HT1080 (cell line): ENCODE measurements at regions not wholly inside any gene's neighbourhood (a gene's known extent, or its start where the extent isn't known, plus 50 kb on each side); places are given as distances from the start of the nearest gene placed in this dataset.

ENCODE experiments used
- DNase-seq: peaks from one replicate; pipeline ENCODE4 v3.0.0-alpha.2; 2015; ENCODE audit warnings: low read depth

DNA sequence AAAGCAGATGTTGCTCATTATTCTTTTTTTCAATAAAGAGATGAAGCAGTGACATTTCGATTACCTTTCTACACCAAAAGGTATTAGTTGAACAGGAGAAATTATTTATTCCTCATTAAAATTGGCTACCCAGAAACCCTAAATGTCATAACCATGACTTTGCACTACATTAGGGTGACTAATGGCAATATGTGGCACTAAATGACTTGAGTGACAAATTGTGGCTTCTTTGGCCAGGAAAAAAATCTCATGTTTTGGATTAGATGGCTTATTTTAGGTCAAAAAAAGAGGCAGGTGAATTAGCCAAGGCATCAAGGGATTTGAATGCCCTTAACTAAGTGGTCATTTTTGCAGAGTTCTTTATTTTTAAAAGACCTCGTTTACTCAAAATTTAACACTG is 353.9 kb downstream of the NDFIP2 start:
- DNase-seq: no peak

DNA sequence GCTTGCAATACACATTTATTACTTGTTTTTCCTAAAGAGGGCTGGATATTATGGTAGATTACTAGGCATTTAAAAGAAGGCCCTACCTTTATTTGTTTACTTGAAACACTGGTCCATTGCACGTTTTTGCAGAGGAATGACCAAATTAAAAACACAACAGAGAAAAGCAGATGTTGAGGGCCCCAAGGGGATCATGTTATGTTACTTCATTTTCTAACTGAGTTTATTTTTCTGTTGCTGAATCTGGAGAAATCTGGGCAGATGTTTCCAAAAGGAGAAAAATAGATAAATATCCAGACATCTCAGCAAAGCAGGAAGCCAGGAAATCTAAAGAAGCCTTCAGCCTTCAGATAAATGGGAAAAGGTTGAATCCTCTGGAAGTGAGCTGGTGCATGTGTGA is 353.0 kb downstream of the NDFIP2 start:
- DNase-seq: no peak

DNA sequence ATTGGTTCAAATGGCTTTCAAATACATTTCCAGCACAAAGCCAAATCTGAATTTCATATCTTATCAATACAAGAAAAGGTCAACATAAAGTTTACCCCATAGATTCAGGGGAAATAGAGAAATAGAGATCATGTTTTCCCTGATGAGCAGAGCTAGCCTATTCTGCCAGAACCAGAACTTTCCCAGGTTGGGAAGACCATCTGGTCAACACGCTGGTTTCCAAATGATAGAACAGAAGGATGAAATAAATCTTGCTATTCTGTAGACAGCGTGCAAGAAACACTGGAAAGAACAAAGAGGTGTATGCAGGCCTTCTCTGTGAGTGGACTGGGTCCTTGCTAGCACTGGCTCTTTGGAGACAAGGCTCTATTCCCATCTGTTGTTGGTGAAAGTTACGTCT is 350.6 kb downstream of the NDFIP2 start:
- no peak for DNase-seq

DNA sequence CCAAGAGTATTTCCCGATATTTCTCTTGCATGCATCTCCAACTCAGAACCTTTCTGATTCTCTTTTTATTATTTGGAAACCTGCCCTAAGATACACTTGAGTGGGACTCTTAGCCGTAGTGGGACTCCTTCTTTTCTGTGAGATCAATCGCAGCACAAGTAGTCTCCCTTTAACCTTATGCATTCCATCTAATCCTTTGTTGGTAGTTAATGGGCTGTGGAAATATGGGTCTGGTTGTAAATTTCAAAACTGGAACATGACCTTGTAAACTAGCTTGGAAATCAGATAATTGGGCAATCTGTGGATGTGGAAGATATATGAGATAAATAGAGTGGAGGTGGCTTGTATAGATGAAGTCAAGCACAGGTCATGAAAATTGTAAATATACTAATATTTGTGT is 350.0 kb downstream of the NDFIP2 start:
- no peak for DNase-seq

DNA sequence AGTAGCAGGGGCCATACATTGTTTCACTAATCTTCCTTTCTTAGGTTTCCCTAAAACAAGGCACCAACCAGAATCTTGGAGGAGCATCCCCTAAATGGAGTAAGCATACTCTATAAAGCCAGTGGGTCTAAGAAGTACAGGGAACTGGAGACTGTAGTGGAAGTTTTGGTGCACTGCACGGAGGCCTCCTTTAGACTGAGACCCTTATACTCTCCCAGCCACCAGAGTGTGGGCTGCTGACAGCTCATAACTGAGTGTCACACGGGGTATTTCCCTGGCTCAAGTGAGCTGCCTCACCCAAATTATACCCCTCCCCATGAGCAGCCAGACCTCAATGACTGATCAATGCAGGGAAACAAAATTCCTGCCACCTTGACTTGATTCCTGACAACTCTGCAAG is 349.5 kb downstream of the NDFIP2 start:
- DNase-seq: no peak

DNA sequence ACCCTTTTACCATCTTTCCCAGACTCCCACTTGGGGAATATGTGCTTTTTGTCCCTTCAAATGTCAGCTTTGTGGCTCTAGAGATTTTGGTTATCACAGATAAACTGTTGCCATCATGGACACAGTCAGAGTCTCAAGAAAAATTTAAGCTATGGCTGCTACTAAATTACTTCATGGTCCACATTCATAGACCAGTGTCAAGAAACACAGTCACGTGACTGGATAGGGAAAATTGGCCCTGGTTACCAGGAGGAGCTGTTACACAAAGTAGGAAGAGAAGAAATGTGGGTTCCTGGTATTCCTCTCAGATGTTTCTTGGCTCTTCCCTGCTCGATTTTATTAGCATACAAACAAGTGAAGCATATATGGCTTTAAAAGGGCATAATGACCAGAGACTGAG is 348.9 kb downstream of the NDFIP2 start:
- DNase-seq: no peak

DNA sequence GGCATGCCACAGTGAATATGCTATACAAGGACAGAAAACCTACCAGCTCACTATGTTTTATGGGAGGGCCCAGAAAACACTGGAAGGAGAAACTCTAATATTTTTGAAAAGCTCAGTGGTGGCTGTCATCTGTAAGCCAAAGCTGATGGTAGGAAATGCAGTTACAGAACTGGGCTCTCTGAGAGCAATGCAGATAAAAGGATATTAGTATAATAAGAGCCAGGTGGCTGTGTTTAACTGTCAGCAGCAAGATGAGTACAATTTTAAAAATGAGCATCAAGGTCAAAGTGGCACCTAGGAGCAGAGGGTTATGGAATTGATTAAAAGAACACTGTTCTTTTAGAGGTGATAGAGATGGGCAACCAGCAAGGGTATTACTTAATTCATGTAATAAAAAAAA is 345.0 kb downstream of the NDFIP2 start:
- DNase-seq: no peak

DNA sequence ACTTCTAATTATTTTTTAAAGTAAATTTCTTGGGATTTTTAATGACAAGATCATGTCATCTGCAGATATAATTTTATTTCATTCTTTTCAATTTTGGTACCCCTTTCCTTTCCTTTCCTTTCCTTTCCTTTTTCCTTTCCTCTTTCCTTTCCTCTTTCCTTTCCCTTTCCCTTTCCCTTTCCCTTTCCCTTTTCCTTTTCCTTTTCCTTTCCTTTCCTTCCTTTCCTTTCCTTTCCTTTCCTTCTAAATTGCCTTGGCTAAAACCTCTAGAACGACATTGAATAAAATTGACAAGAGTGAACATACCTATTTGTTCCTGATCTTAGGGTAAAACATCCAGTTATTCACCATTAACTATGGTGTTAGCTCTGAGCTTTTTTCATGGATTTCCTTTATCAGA is 334.1 kb downstream of the NDFIP2 start:
- no peak for DNase-seq

DNA sequence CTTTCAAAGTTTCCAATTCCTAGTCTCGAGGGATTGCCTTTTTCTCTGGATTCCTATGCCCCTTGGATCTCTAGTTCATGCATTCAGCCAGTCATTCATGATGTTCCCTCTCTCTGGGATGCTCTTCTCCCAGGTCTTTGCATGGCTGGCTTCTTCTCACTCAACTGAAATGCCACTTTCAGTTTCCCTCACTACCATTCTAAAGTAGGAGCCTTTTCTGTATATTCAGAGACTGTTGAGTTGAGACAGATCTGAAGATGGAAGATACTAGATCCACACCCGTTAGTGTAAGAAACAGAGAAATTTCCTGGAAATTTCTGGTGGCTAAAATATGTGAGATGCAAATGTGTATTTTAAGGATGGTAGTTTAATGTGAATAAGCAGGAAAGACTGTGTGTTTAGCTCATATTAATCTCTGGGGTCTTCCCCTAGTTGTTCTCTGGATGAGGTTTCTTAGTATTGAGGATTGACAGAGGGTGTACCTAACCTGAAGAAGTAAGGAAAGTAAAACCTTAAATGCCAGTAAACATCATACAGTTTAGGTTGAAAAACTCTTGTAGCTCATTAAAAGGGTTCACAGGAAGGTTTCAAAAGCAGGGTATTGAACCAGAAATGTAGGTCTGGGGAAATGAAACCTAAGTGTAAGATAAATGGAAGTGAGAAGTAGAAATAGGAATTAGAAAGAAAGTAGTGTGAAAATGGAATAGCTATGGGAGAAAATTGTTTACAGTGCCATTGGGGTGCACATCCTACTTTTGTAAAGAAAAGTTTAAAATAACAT is 331.3 kb downstream of the NDFIP2 start:
- DNase-seq: no peak

DNA sequence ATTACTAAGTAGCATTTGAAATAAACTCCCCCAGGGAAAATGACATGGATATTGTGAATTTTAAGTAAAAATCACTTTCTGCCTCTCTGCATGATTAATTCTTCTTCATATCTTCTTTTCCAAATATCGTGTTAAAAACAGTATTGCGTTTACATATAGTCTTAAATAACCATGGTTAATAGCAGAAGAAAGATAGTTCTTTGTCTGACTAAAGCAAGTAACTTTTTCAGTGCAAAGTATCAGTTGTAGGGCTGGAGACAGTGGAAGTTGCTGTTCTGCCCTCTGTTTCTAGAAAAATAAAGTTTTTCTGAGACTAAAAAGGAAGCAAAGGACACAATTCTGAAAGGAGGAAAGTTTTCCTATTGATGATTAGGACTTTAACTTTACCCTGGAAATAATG is 330.2 kb downstream of the NDFIP2 start:
- DNase-seq: no peak

DNA sequence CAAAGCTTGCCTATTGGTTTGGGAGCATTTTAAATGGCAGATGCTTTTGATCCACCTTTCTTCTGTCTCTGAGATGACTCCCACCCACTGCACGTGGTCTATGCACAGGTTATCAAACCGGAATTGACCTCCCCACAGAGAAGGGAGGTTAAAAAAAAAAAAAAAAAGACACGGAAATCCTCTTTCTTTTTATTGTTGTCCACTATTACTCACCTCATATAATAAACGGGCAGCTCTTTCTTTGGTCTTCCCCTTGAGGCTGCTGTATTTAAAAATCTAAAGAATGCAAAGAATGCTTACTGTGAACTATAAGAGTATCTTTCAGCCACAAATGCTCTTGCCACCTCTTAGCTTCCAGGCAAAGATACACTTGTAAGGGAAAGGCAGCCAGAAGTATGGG is 329.7 kb downstream of the NDFIP2 start:
- peak; percentile 84 for DNase-seq

DNA sequence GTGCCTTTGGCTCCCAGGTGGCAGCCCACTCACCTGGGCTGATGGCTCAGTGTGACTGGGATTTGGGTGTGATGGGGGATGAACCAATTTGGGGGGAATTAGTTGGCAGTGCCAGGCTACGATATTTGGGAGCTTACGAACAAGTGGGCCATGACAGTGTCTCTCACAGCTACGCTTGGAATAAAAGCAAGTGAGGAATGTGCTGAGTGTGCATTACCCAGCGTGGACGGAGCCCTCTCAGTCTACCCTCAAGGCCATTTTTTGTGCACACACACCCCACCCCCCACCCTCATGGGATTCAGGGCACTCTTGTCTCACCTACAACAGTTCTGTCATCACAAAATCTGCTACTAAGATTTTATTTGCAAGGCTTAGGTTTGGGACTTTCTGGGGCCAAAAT is 329.1 kb downstream of the NDFIP2 start:
- DNase-seq: no peak

DNA sequence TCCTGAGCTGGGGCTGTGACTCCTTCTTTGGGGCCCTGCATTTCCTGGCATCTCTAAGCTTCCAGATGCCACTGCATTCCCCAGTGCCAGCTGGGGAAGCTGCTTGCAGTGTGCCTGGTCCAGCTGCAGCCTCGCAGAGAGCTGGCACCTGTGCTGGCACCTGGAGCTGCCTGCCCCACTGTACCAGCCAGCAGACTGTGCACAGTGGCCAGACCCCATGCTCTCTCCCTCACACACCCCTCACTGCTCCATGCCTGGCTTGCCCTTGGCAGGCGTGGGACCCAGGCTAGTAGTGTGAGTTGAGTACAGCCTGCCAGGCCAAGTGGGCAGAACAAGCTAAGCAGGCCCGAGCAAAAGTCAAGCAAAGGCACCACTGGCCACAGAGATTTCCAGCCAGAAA is 327.5 kb downstream of the NDFIP2 start:
- no peak for DNase-seq

DNA sequence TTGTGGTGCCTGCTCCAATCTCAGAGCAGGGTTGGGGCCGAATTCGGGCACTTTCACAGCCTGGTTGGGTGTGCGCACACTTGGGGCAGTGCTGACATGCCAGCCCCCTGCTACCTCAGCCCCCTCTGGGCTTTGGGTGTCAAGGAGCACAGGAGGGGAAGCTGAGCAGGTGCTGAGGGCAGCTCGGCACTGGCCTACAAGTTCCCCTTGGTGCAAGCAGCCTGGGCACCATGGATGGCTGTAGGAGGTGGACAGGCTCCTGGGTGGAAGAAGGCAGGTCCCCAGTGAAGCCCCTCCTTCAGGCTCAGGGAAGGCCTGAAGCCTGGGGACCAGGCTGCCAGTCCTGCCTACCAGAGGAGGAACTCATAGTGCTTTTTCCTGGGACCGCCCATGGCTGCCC is 326.6 kb downstream of the NDFIP2 start:
- no peak for DNase-seq

DNA sequence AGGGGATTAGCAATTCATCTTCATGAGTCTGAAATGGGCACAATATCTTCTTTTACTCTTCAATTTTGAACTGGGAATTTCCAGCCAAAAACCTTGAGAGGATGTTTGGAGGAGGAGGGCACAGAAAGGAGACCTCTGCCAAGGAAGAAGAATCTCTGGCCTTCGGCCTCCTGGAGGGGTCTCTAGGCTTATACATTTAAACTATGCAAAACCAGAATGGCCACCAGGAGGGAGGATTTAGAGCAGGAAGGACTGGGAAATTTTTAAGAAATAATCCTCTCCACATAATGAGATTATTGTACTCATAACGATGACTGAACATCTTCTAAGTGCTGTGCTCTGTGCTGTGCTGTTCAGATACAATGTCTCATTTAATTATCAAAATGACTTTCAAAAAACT is 325.9 kb downstream of the NDFIP2 start:
- no peak for DNase-seq

DNA sequence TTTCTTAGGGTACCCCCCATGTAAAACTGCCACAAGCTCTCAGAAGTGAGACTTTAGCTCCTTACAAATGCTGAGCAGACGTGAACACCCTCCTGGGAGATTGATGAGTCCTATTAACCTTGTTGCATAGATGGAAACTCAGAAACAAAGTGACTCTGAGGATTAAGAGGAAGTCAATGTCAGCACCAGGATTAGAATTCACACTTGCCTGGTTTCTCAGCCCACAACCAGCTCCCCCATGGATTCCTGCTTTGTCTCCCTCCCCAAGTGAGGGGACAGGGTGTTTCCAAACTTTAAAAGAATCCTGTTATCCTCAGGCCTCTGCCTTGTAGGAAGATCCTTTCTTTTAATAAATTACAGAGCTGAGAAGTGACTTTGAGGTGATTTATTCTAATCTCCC is 324.4 kb downstream of the NDFIP2 start:
- DNase-seq: no peak

DNA sequence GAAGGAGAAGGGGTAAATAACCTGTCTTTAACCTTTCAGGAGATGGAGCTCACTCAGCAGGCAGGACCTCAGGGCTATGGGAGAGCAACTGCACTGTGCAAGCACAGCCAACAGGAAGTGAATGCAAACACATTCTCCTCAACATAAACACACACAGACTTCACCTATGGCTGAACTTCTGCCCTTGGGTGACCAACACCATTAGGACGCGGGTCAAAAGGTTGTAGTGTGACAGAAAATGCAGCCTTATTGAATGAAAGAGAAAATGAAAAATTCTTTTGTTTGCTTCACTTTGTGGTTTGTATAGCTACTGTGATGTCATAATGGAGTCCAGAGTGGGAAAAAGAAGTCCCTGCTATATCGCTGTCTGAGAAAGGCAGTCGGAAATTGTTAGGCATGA is 323.0 kb downstream of the NDFIP2 start:
- DNase-seq: no peak

DNA sequence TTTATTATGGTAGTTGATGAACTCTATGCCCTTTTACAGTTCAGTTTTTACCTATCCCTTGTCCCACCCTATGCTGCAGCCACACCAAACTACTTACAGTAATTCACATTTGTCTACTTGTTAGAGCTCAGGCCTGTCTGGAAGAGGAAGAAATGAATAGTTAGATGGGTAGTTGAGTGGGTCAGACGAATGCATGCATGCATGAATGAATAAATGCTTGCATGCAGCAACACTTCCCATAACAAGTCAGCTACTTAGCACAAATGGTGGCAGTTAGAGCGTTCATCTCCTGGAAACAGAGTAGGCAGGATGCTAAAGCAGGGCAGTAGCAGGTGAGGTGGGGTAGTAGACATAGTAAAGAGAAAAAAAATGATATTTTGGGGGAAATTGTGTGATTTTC is 322.3 kb downstream of the NDFIP2 start:
- DNase-seq: no peak

DNA sequence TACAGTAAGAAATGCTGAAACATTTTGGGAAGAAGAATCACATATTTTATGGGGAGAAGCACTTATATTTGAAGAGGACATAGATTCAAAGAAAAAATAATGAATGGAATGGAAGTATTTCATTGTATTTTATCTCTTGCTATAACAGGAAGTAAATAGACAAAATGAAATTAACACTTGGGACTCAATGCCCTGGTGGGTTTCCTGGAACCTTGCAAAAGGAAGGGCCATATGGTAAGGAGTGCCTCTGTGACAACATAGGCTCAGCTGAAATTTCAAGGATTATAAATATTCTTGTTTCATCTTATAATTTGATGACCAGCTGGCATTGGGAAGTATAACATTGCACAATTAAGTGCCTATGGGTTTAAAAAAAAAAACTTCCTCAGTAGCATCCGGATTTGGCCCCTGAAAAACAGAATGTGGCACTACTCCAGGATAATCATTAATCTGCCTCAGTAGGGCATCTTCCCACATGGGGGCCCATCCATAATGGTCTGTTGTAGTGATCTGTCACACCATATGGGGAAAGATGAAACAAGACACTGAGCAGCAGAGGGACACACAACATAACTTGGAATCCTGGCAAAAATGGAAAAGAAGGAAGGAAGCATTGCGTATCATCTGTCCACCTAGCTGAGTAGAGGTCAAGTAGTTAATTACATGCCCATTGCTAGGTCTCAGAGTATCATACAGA is 321.6 kb downstream of the NDFIP2 start:
- DNase-seq: no peak

DNA sequence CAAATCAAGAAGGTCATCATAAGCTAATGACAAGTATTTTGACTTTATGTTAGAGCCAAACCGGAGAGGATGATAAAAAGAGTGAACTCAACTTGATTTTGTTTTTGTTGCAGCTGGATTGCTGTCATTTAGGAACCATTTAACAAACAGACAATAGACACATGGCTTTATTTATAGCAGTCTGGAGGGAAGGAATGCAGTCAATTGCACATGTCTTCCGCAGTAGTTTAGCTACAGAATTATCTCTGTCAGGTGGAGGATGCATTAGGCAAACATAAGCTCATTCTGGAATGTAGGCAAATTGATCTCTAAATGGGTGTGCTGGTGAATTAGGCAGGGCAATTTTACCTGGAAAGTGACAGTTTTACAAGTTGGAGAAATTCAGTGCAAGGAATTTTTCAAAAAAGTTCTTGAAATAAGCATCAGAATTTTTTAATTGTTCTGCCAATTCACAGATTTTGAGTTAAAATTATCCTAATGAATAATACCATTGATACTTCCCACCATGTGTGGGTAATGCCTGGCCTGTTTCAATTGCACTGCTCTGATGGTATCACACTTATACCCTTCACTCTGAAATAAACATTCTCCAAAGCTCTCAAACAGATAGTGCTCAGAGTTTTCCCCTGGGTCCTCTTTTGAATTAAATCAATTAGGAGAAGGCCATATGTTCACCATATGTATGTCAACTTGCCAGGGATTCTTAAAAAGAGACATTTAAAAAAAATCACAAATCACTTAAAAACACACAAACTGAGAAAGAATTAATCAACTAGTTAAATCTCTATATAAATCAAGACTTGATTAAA is 318.3 kb downstream of the NDFIP2 start:
- no peak for DNase-seq

DNA sequence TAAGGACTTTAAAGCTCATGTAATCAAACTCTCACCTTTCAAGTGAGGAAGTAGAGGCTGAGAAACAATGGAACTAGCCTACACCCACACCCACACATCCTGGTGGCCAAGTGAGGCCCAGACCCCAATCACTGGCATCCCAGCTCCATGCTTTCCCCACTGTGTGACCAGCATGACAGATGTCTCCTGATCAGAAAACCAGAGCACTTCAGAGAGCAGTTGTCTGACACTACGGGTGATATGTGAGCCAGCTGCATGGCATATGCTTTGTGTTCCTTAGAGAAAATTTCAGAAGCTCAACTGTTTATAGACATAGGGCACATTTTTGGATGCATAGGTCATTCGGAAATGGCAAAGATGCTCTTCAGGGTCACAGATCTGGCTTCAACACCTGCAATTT is 315.2 kb downstream of the NDFIP2 start:
- no peak for DNase-seq

DNA sequence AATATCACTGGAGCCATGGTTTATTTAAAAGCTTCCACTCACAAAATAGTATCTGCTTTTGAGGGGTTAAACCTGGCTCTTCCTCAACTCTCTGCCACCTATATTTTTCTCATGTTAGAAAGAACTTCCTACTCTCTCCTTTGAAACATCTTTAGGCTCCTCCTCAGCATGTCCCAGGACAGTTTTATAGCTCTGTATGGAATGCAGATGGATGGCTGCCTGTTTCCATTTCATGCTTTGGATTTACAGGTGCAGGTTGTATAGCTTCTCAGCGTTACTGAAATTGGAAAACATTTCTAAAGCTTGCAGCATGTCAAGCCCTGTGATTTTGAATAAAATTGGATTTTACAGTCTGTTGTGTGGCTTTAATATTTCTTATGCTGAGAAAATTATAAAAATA is 314.0 kb downstream of the NDFIP2 start:
- DNase-seq: no peak
